CD4-positive, alpha-beta T cell (primary cell): ENCODE measurements at regions not wholly inside any gene's neighbourhood (a gene's known extent, or its start where the extent isn't known, plus 50 kb on each side); places are given as distances from the start of the nearest gene placed in this dataset.

ENCODE experiments used
- ATAC-seq: fragments of 200-7000 bp; cut with Tn5 transposase; one replicate; pipeline ENCODE4 v1.10.0; 2022; ENCODE audit warnings: mild to moderate bottlenecking; ENCODE audit not compliant: poor library complexity
- CTCF ChIA-PET: fragments of 350-600 bp; sonication (Branson Sonifier 250); formaldehyde crosslinking; loops from one replicate; lab custom pipeline; 2021; ENCODE audit warnings: antibody characterized with exemption, inconsistent platforms; lab: Charles Lee
- POLR2A ChIA-PET: fragments of 350-600 bp; sonication (Branson Sonifier 250); formaldehyde crosslinking; loops from one replicate; lab custom pipeline; 2021; ENCODE audit warnings: antibody characterized with exemption, inconsistent platforms; lab: Charles Lee
- DNase-seq, 14 experiments: peaks; one replicate each; pipeline ENCODE4 v3.0.0-alpha.2; 2013 to 2020; ENCODE audit warnings: mixed read lengths in 2 of 14
- H3K27ac ChIP-seq, 2 donors: one replicate each; pipeline versions ENCODE4 v1.5.1 to v1.7.0; 2013; ENCODE audit warnings: low read length in 2 of 2, low read depth in 1 of 2, mild to moderate bottlenecking in 1 of 2
- H3K27me3 ChIP-seq, 2 experiments: 1 replicate in 1 of 2; 2 replicates in 1 of 2; pipeline versions ENCODE4 v1.6.1 to v1.7.0; 2013; ENCODE audit warnings: low read length in 2 of 2, control low read depth in 1 of 2, mild to moderate bottlenecking in 1 of 2, moderate library complexity in 1 of 2; ENCODE audit not compliant: insufficient read depth in 2 of 2, control insufficient read depth in 1 of 2
- H3K36me3 ChIP-seq: one replicate; pipeline ENCODE4 v1.6.1; 2013; ENCODE audit warnings: low read length, control low read depth; ENCODE audit not compliant: insufficient read depth
- H3K4me1 ChIP-seq: one replicate; pipeline ENCODE4 v1.6.1; 2013; ENCODE audit warnings: low read length, control low read depth; ENCODE audit not compliant: insufficient read depth
- H3K4me3 ChIP-seq: one replicate; pipeline ENCODE4 v1.5.1; 2013; ENCODE audit warnings: mild to moderate bottlenecking, low read length, moderate library complexity
- H3K9me3 ChIP-seq, 2 experiments: 1 replicate in 1 of 2; 2 replicates in 1 of 2; pipeline versions ENCODE4 v1.6.1 to v1.7.0; 2013; ENCODE audit warnings: low read length in 2 of 2, mild to moderate bottlenecking in 2 of 2, control low read depth in 1 of 2, moderate library complexity in 1 of 2; ENCODE audit not compliant: control insufficient read depth in 1 of 2, insufficient read depth in 1 of 2
- H3K27ac Mint-ChIP-seq: one replicate; pipeline ENCODE4 v1.8.0; 2020; ENCODE audit warnings: mixed read lengths
- H3K27me3 Mint-ChIP-seq: one replicate; pipeline ENCODE4 v1.8.0; 2021; ENCODE audit warnings: mixed read lengths
- H3K36me3 Mint-ChIP-seq: one replicate; pipeline ENCODE4 v1.8.0; 2021; ENCODE audit warnings: low read depth, mixed read lengths
- H3K4me1 Mint-ChIP-seq: one replicate; pipeline ENCODE4 v1.8.0; 2021; ENCODE audit warnings: low read depth, mixed read lengths
- H3K4me3 Mint-ChIP-seq: one replicate; pipeline ENCODE4 v1.8.0; 2020; ENCODE audit warnings: mild to moderate bottlenecking, mixed read lengths
- H3K9me3 Mint-ChIP-seq: one replicate; pipeline ENCODE4 v1.8.0; 2020; ENCODE audit warnings: mixed read lengths
- CTCF ChIP-seq: fragments of 200-600 bp; IDR thresholded peaks from one replicate; pipeline ENCODE4 v1.8.0; 2022; ENCODE audit warnings: antibody characterized with exemption, mild to moderate bottlenecking
- intact Hi-C, 2 experiments: fragments of 100-400 bp; cut with DNase I in 1 of 2; cut with micrococcal nuclease in 1 of 2; formaldehyde crosslinking; loops; one replicate each; pipeline versions ENCODE4 v1.15.1 to v1.9.0; 2023 to 2025; cut with DNase I, micrococcal nuclease

GRCh38 chr15:95584088-95584487 lies 746.4 kb upstream of the NR2F2 start:
- intact Hi-C loops, result no loop called here
- Mint-ChIP-seq H3K4me3 (no peak overlapping the region), H3K27ac (no peak overlapping the region), H3K9me3 (no peaks in the 10 kb centered on the region), H3K36me3 (no peaks in the 10 kb centered on the region), H3K4me1 (no peaks in the 10 kb centered on the region), H3K27me3 (peaks cover 5% of the 10 kb centered on the region)
- no peak for ATAC-seq
- no peak for TF ChIP-seq CTCF
- no peak for DNase-seq
- Histone ChIP-seq H3K4me3 (no peak overlapping the region), H3K27me3 (no peaks in the 10 kb centered on the region), H3K36me3 (no peaks in the 10 kb centered on the region), H3K9me3 (peaks cover 0 to 4% of the 10 kb centered on the region in 2 experiments), H3K27ac (no peak overlapping the region), H3K4me1 (no peaks in the 10 kb centered on the region)
- ChIA-PET POLR2A (no interaction called here), CTCF (no interaction called here)

GRCh38 chr15:95588056-95588455 lies 742.4 kb upstream of the NR2F2 start:
- Histone ChIP-seq H3K36me3 (no peaks in the 10 kb centered on the region), H3K9me3 (peaks cover 0 to 4% of the 10 kb centered on the region in 2 experiments), H3K27ac (no peak overlapping the region), H3K27me3 (no peaks in the 10 kb centered on the region), H3K4me1 (no peaks in the 10 kb centered on the region), H3K4me3 (no peak overlapping the region)
- CTCF ChIA-PET, result no interaction called here
- no peak overlapping the region for H3K4me3 Mint-ChIP-seq
- H3K27me3 Mint-ChIP-seq, result no peaks in the 10 kb centered on the region
- H3K9me3 Mint-ChIP-seq, result no peaks in the 10 kb centered on the region
- H3K27ac Mint-ChIP-seq, result no peak overlapping the region
- no peaks in the 10 kb centered on the region for H3K4me1 Mint-ChIP-seq
- ATAC-seq (no peak), DNase-seq (no peak)
- TF ChIP-seq CTCF, result no peak
- intact Hi-C loops, result no loop called here
- POLR2A ChIA-PET, result no interaction called here
- H3K36me3 Mint-ChIP-seq, result no peaks in the 10 kb centered on the region

GRCh38 chr15:95590533-95591044 lies 739.9 kb upstream of the NR2F2 start:
- DNase-seq (no peak), ATAC-seq (no peak)
- Histone ChIP-seq H3K27me3 (no peaks in the 10 kb centered on the region), H3K9me3 (peaks cover 0 to 4% of the 10 kb centered on the region in 2 experiments), H3K4me1 (no peaks in the 10 kb centered on the region), H3K4me3 (no peak overlapping the region), H3K27ac (no peak overlapping the region), H3K36me3 (no peaks in the 10 kb centered on the region)
- Mint-ChIP-seq H3K9me3 (no peaks in the 10 kb centered on the region), H3K27me3 (no peaks in the 10 kb centered on the region), H3K36me3 (no peaks in the 10 kb centered on the region), H3K4me3 (no peak overlapping the region), H3K27ac (no peak overlapping the region), H3K4me1 (no peaks in the 10 kb centered on the region)
- intact Hi-C loops, result no loop called here
- no peak for TF ChIP-seq CTCF
- CTCF ChIA-PET, result no interaction called here
- POLR2A ChIA-PET, result no interaction called here
